ENCODE measurements at regions not wholly inside any gene's neighbourhood (a gene's known extent, or its start where the extent isn't known, plus 50 kb on each side); places are given as distances from the start of the nearest gene placed in this dataset.
"Not testable (repeated sequence)": the region's sequence is repeated elsewhere in the genome, so short reads cannot be mapped to it uniquely, and the experiment has no call there.

DNA sequence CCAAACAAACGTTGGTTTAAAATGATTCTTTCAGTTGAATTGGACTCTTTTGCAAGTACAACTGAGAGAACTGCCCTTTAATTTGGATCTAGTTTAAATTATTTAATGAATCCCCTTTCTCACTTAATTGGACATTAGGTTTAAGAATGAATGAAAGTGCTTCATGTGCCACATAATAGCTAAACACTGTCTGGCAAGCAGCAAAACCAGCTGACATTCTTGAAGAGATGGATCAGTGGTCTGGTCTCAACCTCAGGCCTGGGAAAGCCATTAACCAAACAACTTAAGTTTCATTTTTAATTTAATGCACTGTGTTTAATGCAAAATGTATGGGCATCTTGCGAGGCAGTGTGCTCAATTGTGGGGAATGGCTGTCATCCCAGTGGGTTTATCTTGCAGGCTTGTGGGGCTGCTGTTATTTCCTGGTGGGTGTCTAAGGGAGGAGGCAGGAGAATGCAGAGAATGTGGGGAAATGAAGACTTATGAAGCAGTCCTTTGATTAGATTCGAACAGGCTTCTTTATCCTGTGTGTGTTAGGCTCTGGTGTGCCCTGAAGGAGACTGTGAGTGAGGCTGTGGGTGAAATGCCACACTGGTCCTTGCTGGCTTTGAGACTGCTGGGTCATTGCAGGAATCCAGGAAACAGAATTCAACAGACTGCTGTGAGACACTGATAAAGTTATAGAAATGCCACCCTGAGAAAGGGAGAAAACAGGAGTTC, 144.1 kb upstream of the PELI2 start:
- in situ Hi-C loops (cut with HindIII; ENCODE audit: low pct_unique_long_range_greater_than_20kb, low sequenced_read_pairs): no loop called here
- DNase-seq (ENCODE audit: low read depth, low spot score): peak; percentile 42

DNA sequence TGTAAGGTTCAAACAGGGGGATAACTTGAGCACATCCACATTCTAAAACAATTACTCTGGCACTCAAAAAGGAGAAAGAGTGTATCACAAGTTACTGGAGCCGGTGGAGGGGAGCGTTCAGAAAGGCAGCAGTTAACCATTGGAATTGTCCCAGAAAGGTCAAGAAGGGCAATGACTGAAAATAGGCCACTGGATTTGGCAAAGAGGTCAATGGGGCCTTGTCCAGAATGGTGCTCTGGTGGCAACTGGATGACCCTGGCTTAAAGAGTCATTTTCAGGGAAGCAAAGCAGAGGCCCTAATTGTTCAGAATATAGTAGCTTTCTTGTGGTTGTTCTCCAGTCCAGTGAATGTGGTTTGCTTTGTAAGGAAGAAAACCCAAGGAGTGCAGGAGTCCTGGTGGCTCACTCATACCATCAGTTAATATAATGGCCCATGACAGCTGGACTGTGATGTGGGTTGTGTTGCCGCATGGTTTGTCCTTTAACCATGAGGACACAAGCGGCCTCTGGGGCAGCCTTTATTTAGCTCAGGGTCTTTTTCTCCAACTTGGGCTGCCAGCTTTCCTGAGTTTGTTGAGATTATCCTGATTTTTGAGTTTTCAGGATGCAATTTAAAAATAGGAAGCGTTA, 142.8 kb upstream of the PELI2 start:
- DNase-seq (ENCODE audit: low read depth, low spot score): no peak
- in situ Hi-C loops (cut with HindIII; ENCODE audit: low pct_unique_long_range_greater_than_20kb, low sequenced_read_pairs): no loop called here

DNA sequence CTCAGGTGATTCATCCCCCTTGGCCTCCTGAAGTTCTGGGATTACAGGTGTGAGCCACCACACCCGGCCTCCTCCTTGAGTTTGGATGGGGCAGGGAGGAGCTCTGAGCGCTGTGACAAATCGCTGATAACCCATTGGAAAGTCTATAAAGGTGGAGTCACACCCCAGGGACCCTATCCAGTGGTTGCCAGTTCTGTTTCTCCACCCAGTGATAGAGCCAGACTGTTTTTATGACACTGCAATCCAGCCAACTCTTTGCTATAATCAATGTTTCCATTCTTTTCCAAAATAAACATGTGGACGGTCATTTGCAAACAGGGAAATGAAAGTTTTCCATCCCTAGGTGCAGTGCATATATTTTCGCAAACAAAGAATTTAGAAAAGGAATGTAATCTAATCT, 142.0 kb upstream of the PELI2 start:
- in situ Hi-C loops (cut with HindIII; ENCODE audit: low pct_unique_long_range_greater_than_20kb, low sequenced_read_pairs): no loop called here
- no peak for DNase-seq (ENCODE audit: low read depth, low spot score)

DNA sequence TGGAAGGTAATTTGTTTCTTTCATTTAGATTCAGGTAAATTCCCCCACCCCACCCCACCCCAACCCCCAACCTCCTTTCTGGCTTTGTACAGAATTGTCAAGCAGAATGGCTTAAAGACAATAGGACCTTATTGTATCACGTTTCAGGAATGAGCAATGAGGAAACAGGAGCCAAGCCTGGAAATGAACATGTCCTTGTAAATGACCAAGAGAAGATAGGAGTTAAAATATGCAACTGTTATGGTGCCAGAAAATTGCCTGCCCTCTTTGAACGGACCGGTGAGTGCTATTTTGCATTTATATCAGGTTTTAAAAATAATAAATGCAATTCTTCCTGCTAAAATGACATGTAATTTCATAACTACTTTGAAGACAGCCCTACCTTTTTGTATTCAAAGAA, 141.6 kb upstream of the PELI2 start:
- no peak for DNase-seq (ENCODE audit: low read depth, low spot score)
- in situ Hi-C loops (cut with HindIII; ENCODE audit: low pct_unique_long_range_greater_than_20kb, low sequenced_read_pairs): no loop called here

DNA sequence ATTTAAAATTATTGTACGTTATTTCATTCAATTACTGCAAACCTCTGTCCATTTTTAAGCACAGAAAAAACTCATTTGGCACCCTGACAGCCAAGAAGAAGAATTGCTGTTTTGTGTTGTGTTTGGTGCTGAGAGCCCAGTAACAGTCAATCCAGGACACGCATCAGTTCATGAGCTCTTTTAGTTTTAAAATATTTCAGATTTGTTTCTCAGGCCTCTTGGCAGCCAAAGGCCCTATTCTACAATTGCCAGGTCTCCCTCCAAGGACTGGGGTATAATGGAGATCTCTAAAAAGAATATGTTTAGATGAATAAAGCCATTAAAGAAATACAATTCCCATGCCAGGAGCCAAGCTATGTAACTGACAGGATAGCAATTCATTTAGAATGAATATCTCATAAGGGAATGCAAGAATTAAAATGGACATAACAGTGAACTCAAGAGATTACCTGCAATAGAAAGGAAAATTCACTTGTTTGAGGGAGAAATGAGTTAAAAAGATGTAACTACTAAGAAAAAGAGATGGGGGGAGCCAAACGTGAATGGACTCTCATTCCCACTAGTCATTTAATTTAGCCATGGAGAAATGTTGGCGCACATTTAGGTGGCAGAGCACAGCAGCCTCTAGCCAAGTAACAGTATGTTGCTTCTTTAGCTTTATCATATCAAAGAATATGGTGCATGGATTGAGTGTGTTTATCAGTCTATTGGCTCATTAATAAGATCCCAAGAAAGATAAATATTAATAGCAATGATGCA, 140.6 kb upstream of the PELI2 start:
- in situ Hi-C loops (cut with HindIII; ENCODE audit: low pct_unique_long_range_greater_than_20kb, low sequenced_read_pairs): no loop called here
- DNase-seq (ENCODE audit: low read depth, low spot score): no peak

DNA sequence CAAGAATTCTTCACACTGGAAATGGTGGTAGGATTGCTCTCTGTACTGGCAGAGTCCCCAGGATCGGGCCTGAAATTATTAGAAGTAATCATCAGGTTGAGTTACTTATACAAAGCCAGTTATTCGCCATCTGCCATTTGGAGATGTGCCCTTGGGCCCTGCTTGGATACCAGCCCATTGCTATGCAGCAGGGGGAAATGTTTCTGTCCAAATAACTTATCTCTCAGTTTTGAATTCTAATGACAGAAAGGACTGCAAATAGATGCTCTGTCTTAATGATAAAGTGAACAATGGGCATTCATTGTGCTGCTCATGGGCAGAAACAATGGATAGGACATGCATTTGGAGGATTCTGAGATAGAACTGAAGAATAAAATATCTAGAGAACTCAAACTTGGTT, 139.1 kb upstream of the PELI2 start:
- in situ Hi-C loops (cut with HindIII; ENCODE audit: low pct_unique_long_range_greater_than_20kb, low sequenced_read_pairs): no loop called here
- DNase-seq (ENCODE audit: low read depth, low spot score): no peak

DNA sequence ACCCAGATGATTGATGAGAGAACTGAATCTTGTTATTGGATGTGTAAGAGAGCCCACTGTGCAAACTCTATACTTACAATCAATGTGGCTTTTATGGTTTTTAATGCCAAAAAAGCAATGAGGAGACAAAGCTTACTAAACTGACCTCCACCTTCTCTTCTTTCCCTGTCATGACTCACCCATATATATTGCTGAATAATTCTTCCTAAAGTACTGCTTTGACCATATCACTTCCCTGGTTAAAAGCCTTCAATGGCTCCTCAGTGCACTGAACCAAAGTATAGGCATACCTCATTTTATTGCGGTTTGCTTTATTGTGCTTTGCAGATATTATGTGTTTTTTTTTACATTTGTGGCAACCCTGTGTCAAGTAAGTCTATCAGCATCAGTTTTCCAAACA, 138.4 kb upstream of the PELI2 start:
- DNase-seq (ENCODE audit: low read depth, low spot score): no peak
- in situ Hi-C loops (cut with HindIII; ENCODE audit: low pct_unique_long_range_greater_than_20kb, low sequenced_read_pairs): no loop called here

DNA sequence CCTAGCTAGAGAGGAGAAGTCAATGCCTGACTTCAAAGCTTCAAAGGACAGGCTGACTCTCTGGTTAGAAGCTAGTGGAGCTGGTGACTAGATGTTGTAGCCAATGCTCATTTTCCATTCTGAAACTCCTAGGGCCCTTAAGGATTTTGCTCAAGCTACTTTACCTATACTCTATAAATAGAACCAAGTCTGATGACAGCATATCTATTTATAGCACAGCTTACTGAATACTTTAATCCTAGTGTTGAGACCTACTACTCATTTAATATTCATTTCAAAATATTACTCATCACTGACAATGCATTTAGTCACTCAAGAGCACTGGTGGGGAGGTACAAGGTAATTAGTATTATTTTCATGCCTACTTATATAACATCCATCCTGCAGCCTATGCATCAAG, 137.2 kb upstream of the PELI2 start:
- in situ Hi-C loops (cut with HindIII; ENCODE audit: low pct_unique_long_range_greater_than_20kb, low sequenced_read_pairs): no loop called here
- no peak for DNase-seq (ENCODE audit: low read depth, low spot score)

DNA sequence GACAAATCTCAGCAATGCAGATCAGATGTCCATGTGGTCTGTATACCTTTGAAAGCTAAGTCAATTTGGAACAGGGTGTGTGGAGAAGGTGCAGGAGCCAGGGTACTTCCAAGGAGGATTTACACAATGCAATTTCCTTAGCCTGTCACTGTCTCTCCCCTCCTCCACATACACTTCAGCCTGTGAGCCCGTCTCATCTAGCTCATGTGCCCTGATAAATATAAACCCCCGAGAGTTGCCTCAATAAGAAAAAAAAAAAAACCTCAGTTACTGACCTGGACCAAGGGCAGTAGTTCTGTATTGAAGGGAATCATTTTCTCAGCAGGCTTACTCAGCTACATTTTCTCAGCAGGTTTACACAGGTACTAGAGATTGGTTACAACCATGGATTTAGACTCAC, 132.1 kb upstream of the PELI2 start:
- DNase-seq (ENCODE audit: low read depth, low spot score): no peak
- in situ Hi-C loops (cut with HindIII; ENCODE audit: low pct_unique_long_range_greater_than_20kb, low sequenced_read_pairs): no loop called here

DNA sequence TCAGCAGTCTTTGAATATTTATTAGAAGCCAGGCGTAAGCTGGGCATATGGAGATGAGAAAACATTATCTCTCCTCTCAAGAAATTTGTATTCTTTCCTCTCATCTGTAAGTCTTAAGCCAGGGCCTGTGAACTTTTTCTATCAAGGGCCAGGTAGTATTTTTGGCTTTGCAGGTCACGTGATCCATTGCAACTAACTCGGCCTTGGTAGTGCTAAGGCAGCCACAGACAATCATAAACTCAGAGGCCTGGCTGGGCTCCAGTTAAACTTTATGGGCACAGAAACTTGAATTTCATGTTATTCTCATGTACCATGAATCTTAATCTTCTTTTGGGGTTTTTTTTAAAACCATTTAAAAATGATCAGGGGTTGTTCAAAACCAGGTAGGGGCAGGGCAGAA, 117.4 kb upstream of the PELI2 start:
- in situ Hi-C loops (cut with HindIII; ENCODE audit: low pct_unique_long_range_greater_than_20kb, low sequenced_read_pairs): no loop called here
- DNase-seq (ENCODE audit: low read depth, low spot score): no peak

DNA sequence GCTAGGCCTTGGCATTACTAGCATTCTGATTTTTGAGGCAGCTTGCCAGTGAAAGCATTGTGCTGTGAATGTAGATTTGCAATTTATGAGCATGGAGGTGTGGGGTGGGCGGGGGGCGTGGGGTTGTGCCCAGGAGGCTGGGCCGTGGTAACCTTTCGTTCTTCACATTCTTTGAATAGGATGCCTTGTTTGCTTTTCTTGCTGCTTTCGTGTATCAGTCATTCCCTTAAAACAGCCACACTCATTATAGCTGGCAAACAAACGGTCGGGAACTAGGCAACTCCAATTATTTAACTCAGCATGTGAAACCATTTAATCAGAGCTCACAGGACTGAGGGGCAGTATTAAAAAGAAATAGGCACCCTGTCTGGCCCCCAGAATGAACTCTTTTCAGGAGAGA, 115.9 kb upstream of the PELI2 start:
- in situ Hi-C loops (cut with HindIII; ENCODE audit: low pct_unique_long_range_greater_than_20kb, low sequenced_read_pairs): no loop called here
- DNase-seq (ENCODE audit: low read depth, low spot score): no peak

DNA sequence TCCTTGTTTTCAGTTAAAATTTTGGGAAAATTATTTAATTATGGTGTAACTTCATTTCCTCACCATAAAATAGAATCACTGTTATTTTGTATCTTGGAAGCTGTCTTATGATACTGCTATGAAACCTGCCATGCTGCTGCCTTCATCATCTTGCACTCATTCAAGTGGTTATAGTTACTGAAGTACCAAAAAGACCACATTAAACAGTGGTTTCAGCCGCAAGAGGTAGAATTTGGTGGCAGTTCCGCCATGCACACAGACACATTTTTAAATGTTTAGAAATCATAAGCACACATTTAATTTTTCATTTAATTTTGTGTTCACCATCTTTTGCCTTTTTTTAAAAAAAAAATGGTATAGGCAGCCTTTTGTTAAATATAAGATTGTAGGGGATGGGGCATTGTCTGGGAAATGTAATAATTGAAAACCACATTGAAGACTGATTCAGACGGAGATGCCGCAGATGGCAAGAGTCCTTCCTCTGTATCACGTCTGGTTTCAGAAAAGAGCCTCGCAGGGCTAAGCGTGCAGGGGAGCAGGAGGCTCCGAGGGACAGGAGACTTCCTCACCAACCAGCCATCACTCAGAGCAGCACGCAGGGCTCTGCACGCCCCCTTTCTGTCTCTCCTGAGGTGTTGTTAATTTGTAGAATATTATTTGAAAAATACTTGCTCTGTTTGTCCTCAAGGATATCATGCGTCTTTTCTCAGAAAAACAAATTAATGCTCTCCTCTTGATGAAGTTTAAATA, 115.2 kb upstream of the PELI2 start:
- in situ Hi-C loops (cut with HindIII; ENCODE audit: low pct_unique_long_range_greater_than_20kb, low sequenced_read_pairs): no loop called here
- DNase-seq (ENCODE audit: low read depth, low spot score): no peak

DNA sequence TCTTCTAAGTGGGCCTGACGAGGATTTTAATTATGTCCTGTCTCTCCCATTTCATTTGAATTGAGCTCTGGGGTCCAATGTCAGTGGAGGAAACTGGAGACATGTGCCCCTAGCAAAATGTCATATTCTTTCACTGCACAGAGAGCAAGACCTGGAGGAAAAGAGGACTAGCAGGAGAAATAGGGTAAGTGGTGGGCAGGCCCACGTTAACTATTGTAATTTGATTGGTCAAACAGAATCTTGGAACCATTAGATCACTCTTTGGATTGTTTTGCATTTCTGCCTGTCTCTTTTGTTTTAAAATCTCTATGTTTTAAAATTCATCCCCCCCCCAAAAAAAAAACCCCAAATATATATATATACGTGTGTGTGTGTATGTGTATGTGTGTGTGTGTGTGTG, 113.9 kb upstream of the PELI2 start:
- DNase-seq (ENCODE audit: low read depth, low spot score): no peak
- in situ Hi-C loops (cut with HindIII; ENCODE audit: low pct_unique_long_range_greater_than_20kb, low sequenced_read_pairs): no loop called here

DNA sequence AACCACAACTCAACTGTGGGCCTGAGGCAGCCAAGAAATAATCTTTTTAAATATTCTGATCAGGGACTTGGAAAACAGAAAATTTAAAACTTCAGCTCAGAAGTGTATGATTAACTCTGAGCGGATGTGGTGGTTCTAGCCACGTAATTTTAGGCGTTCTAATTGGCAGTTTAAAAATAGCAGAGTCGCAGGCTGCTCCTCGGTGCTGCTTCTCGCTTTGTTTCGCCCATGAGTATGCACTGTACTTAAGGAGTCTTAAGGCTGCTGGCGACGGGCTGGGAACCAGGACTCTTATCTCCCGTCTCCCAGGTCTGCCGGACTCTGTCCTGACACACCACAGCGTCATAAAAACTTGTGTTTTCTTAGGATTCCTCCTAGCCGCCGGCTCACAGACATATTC, 113.4 kb upstream of the PELI2 start:
- in situ Hi-C loops (cut with HindIII; ENCODE audit: low pct_unique_long_range_greater_than_20kb, low sequenced_read_pairs): no loop called here
- no peak for DNase-seq (ENCODE audit: low read depth, low spot score)

DNA sequence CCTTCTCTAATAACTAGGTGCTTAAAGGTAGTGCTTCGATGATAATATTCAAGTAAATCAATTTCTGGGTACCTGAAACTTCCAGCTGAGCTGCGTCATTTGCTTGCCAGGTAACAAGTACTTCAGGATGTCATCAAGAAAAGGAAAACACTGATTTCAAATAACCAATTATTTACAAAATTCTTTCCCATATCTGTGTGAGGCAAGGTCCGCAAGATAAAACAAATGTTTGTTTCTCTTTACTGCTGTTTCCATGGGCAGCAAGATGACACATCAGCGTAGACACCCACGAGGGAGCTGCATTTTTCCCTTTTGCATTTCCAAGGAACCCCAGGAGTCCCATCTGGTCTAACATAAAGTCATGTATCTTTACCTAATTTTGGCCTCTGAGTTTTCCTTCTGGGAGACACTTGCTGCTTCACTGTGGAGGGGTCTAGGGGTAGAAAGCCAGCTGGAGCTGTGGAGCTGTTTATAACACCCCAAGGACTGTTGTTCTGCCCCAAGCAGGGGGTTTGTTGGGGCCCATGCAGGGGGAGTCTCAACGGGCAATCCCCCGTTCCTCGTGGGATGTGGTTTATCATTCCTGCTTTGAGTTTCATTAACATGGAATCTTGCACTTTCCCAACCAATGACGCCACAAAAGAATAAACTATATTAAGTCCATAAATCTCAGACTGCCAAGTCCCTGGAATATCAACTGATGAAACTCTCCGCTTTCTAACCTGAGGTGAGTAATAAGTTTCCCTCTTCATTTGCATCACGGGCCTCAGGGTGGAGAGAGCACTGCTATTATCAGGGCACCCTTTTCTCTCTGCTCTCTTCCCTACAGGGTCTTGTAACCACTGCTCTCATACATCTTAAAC, 112.8 kb upstream of the PELI2 start:
- no peak for DNase-seq (ENCODE audit: low read depth, low spot score)
- in situ Hi-C loops (cut with HindIII; ENCODE audit: low pct_unique_long_range_greater_than_20kb, low sequenced_read_pairs): no loop called here

DNA sequence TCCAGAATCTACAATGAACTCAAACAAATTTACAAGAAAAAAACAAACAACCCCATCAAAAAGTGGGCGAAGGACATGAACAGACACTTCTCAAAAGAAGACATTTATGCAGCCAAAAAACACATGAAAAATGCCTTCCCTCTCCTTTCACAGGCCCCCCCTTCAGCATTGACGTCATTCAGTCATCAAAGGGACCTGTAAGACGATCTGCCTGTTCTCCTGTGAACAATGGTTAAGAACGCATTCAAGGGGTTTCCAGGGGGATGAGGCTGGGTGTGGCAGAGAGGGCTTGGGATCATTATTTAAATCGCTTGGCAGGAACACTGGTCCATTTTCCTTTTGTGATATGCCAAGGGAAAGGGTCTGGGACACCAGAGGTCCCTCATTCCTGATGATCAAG, 110.7 kb upstream of the PELI2 start:
- DNase-seq (ENCODE audit: low read depth, low spot score); in situ Hi-C loops (cut with HindIII; ENCODE audit: low pct_unique_long_range_greater_than_20kb, low sequenced_read_pairs): not testable (repeated sequence)

DNA sequence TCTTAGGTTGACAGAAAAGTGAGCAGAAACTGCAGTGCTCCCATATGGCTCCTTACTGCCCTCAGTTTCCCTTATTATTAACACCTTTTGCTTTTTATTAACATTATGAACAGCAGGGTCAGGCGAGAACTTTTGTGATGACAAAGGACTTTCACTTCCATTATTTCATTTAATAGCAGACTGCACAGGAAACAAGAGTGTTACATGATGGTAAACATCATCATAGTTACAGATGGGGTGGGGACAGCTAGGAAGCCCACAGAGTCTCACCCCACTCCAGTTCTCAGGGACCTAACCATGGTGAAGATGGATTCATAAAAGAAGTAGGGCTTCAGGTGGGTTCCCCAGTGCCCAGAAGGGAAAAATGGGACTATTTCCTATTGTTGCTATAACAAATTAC, 110.1 kb upstream of the PELI2 start:
- in situ Hi-C loops (cut with HindIII; ENCODE audit: low pct_unique_long_range_greater_than_20kb, low sequenced_read_pairs): no loop called here
- no peak for DNase-seq (ENCODE audit: low read depth, low spot score)
